IPS-18a (cell line): ENCODE measurements at regions not wholly inside any gene's neighbourhood (a gene's known extent, or its start where the extent isn't known, plus 50 kb on each side); places are given as distances from the start of the nearest gene placed in this dataset.

Experiments
- H3K27ac ChIP-seq: one replicate; pipeline ENCODE4 v1.5.1; 2013; ENCODE audit warnings: low read length
- H3K27me3 ChIP-seq: one replicate; pipeline ENCODE4 v1.6.1; 2013; ENCODE audit warnings: mild to moderate bottlenecking, low read length; ENCODE audit not compliant: control insufficient read depth, insufficient read depth
- H3K36me3 ChIP-seq: one replicate; pipeline ENCODE4 v1.6.1; 2013; ENCODE audit warnings: low read depth, low read length; ENCODE audit not compliant: control insufficient read depth
- H3K4me1 ChIP-seq: one replicate; pipeline ENCODE4 v1.6.1; 2013; ENCODE audit warnings: low read depth, low read length; ENCODE audit not compliant: control insufficient read depth
- H3K4me3 ChIP-seq: one replicate; pipeline ENCODE4 v1.5.1; 2013; ENCODE audit warnings: low read length
- H3K9ac ChIP-seq: one replicate; pipeline ENCODE4 v1.6.1; 2013; ENCODE audit warnings: mild to moderate bottlenecking, low read length, moderate library complexity
- H3K9me3 ChIP-seq: one replicate; pipeline ENCODE4 v1.6.1; 2013; ENCODE audit warnings: low read depth, low read length; ENCODE audit not compliant: control insufficient read depth

- no peaks in the 10 kb centered on the region for H3K4me1 ChIP-seq
- no peaks in the 10 kb centered on the region for H3K9me3 ChIP-seq
- H3K27me3 ChIP-seq, result no peaks in the 10 kb centered on the region
- no peaks in the 10 kb centered on the region for H3K36me3 ChIP-seq
- no peak overlapping the region for H3K4me3 ChIP-seq
- H3K27ac ChIP-seq, result no peak overlapping the region
- H3K9ac ChIP-seq, result no peak overlapping the region
These were observed 57.3 kb upstream of the MYRIP start for GRCh38 chr3:39752019-39752637.

GRCh38 chr3:39752751-39753150, 56.7 kb upstream of the MYRIP start:
- no peaks in the 10 kb centered on the region for H3K4me1 ChIP-seq
- no peak overlapping the region for H3K9ac ChIP-seq

DNA sequence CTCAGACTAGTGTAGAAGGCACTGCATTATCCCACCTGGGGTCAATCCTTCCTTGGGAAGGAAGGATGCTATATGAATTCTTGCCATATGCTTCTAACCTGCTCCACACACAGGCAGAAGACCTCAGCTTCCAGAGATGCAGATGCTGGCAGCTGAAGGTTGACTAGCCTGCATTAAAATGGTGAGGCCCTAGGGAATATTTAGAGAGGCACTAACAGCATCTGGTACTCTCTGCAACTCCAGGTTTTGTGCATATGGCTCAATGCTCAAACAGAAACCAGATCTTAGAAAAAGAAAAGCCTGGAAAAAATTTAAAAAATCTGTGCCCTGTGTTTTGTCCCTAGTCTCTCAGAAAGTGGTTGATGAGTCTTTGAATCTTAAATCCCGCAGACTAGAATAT, 56.0 kb upstream of the MYRIP start:
- Histone ChIP-seq H3K9ac (no peak overlapping the region), H3K27me3 (no peaks in the 10 kb centered on the region), H3K27ac (no peak overlapping the region), H3K9me3 (no peaks in the 10 kb centered on the region), H3K4me3 (no peak overlapping the region), H3K36me3 (no peaks in the 10 kb centered on the region), H3K4me1 (no peaks in the 10 kb centered on the region)

More at GRCh38 chr3:39752751-39753150, 56.7 kb upstream of the MYRIP start:
- H3K4me3 ChIP-seq, result no peak overlapping the region
- H3K36me3 ChIP-seq, result no peaks in the 10 kb centered on the region
- H3K27ac ChIP-seq, result no peak overlapping the region
- H3K9me3 ChIP-seq, result no peaks in the 10 kb centered on the region
- no peaks in the 10 kb centered on the region for H3K27me3 ChIP-seq

DNA sequence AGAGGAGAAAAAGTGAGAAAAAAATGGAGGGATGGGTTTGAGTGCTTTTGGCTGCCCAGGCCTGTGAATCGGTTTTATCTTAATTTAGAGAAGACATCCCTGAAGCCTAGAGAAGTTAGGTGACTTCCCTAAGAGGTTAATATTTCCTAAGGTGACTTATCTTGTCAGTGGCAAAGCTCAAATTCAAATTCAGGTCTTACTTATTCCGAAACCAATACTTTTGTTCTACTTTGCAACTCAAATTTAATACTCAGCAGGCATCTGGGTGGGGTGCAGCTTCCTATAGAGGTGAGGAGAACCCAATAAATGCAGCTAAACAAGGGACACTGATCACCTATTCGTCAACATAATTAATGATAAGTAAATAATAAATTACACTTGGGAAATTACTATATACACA, 54.9 kb upstream of the MYRIP start:
- Histone ChIP-seq H3K9ac (no peak overlapping the region), H3K27ac (no peak overlapping the region), H3K36me3 (no peaks in the 10 kb centered on the region), H3K27me3 (no peaks in the 10 kb centered on the region), H3K9me3 (no peaks in the 10 kb centered on the region), H3K4me3 (no peak overlapping the region), H3K4me1 (no peaks in the 10 kb centered on the region)

- no peak overlapping the region for H3K9ac ChIP-seq
These were observed 54.3 kb upstream of the MYRIP start for GRCh38 chr3:39755100-39755499.

GRCh38 chr3:39757307-39757706, 52.1 kb upstream of the MYRIP start:
- H3K9ac ChIP-seq, result no peak overlapping the region
- no peak overlapping the region for H3K4me3 ChIP-seq
- no peaks in the 10 kb centered on the region for H3K4me1 ChIP-seq
- no peaks in the 10 kb centered on the region for H3K9me3 ChIP-seq
- no peak overlapping the region for H3K27ac ChIP-seq
- no peaks in the 10 kb centered on the region for H3K36me3 ChIP-seq
- no peaks in the 10 kb centered on the region for H3K27me3 ChIP-seq

More at GRCh38 chr3:39755100-39755499, 54.3 kb upstream of the MYRIP start:
- H3K4me3 ChIP-seq, result no peak overlapping the region
- no peak overlapping the region for H3K27ac ChIP-seq
- H3K36me3 ChIP-seq, result no peaks in the 10 kb centered on the region
- H3K27me3 ChIP-seq, result no peaks in the 10 kb centered on the region
- no peaks in the 10 kb centered on the region for H3K9me3 ChIP-seq
- H3K4me1 ChIP-seq, result no peaks in the 10 kb centered on the region
